IPS DF 19.7 (cell line): ENCODE measurements at regions not wholly inside any gene's neighbourhood (a gene's known extent, or its start where the extent isn't known, plus 50 kb on each side); places are given as distances from the start of the nearest gene placed in this dataset.
A peak's percentile ranks its signal among the peaks of the same experiment; 100 is the strongest.
"Not testable (repeated sequence)": the region's sequence is repeated elsewhere in the genome, so short reads cannot be mapped to it uniquely, and the experiment has no call there.

Source experiments
- DNase-seq: peaks from one replicate; pipeline ENCODE4 v3.0.0-alpha.2; 2013; ENCODE audit warnings: low read depth, low spot score

GRCh38 chr13:109939180-109939579, 152.8 kb upstream of the IRS2 start:
- no peak for DNase-seq

- no peak for DNase-seq
Measured at GRCh38 chr13:109938255-109938936, 152.0 kb upstream of the IRS2 start.

GRCh38 chr13:109934520-109934919, 148.1 kb upstream of the IRS2 start:
- DNase-seq, result not testable (repeated sequence)

- no peak for DNase-seq
Measured at GRCh38 chr13:109933476-109933875, 147.1 kb upstream of the IRS2 start.

- no peak for DNase-seq
Measured at GRCh38 chr13:109924376-109924775, 138.0 kb upstream of the IRS2 start.

- no peak for DNase-seq
Measured at GRCh38 chr13:109922518-109922917, 136.1 kb upstream of the IRS2 start.

GRCh38 chr13:109919715-109920375, 133.5 kb upstream of the IRS2 start:
- no peak for DNase-seq

- no peak for DNase-seq
Measured at GRCh38 chr13:109918179-109918711, 131.9 kb upstream of the IRS2 start.

- DNase-seq, result no peak
Measured at GRCh38 chr13:109917422-109917821, 131.0 kb upstream of the IRS2 start.

GRCh38 chr13:109913936-109914510, 127.6 kb upstream of the IRS2 start:
- DNase-seq, result no peak

- no peak for DNase-seq
Measured at GRCh38 chr13:109913186-109913585, 126.8 kb upstream of the IRS2 start.

- DNase-seq, result no peak
Measured at GRCh38 chr13:109910194-109910593, 123.8 kb upstream of the IRS2 start.

- DNase-seq, result no peak
Measured at GRCh38 chr13:109906976-109907375, 120.6 kb upstream of the IRS2 start.

GRCh38 chr13:109904218-109904617, 117.8 kb upstream of the IRS2 start:
- peak; percentile 50 for DNase-seq

- DNase-seq, result no peak
Measured at GRCh38 chr13:109900741-109901140, 114.4 kb upstream of the IRS2 start.

GRCh38 chr13:109900320-109900719, 113.9 kb upstream of the IRS2 start:
- no peak for DNase-seq

GRCh38 chr13:109899748-109900147, 113.4 kb upstream of the IRS2 start:
- no peak for DNase-seq

- no peak for DNase-seq
Measured at GRCh38 chr13:109899316-109899715, 112.9 kb upstream of the IRS2 start.

- DNase-seq, result no peak
Measured at GRCh38 chr13:109897988-109898624, 111.7 kb upstream of the IRS2 start.

GRCh38 chr13:109892101-109892500, 105.7 kb upstream of the IRS2 start:
- DNase-seq, result no peak

GRCh38 chr13:109885235-109885634, 98.9 kb upstream of the IRS2 start:
- no peak for DNase-seq

- DNase-seq, result no peak
Measured at GRCh38 chr13:109884462-109884861, 98.1 kb upstream of the IRS2 start.
